ENCODE measurements at regions not wholly inside any gene's neighbourhood (a gene's known extent, or its start where the extent isn't known, plus 50 kb on each side); places are given as distances from the start of the nearest gene placed in this dataset.
"Not testable (repeated sequence)": the region's sequence is repeated elsewhere in the genome, so short reads cannot be mapped to it uniquely, and the experiment has no call there.

GRCh38 chr4:189204616-189205015 is 736.1 kb upstream of the FRG1 start:
- no peak for DNase-seq

- DNase-seq = no peak
Observed at GRCh38 chr4:189206953-189207352, 733.7 kb upstream of the FRG1 start.

GRCh38 chr4:189207872-189208271 is 732.8 kb upstream of the FRG1 start:
- no peak for DNase-seq

- DNase-seq = no peak
Observed at GRCh38 chr4:189215574-189215973, 725.1 kb upstream of the FRG1 start.

GRCh38 chr4:189221691-189222090 is 719.0 kb upstream of the FRG1 start:
- no peak for DNase-seq

- no peak for DNase-seq
Observed at GRCh38 chr4:189228726-189229125, 711.9 kb upstream of the FRG1 start.

- DNase-seq = no peak
Observed at GRCh38 chr4:189232274-189232673, 708.4 kb upstream of the FRG1 start.

GRCh38 chr4:189233754-189234153 is 706.9 kb upstream of the FRG1 start:
- DNase-seq = not testable (repeated sequence)

GRCh38 chr4:189234948-189235347 is 705.7 kb upstream of the FRG1 start:
- DNase-seq = not testable (repeated sequence)

- DNase-seq = no peak
Observed at GRCh38 chr4:189235599-189235998, 705.1 kb upstream of the FRG1 start.

- not testable (repeated sequence) for DNase-seq
Observed at GRCh38 chr4:189236321-189236720, 704.4 kb upstream of the FRG1 start.

GRCh38 chr4:189237340-189237739 is 703.3 kb upstream of the FRG1 start:
- DNase-seq = no peak

GRCh38 chr4:189255636-189256035 is 685.0 kb upstream of the FRG1 start:
- DNase-seq = no peak

- DNase-seq = no peak
Observed at GRCh38 chr4:189261475-189261874, 679.2 kb upstream of the FRG1 start.

- no peak for DNase-seq
Observed at GRCh38 chr4:189265515-189265914, 675.2 kb upstream of the FRG1 start.

- no peak for DNase-seq
Observed at GRCh38 chr4:189267312-189267965, 673.2 kb upstream of the FRG1 start.

- no peak for DNase-seq
Observed at GRCh38 chr4:189278597-189279165, 662.0 kb upstream of the FRG1 start.

GRCh38 chr4:189279188-189279587 is 661.5 kb upstream of the FRG1 start:
- DNase-seq = no peak

GRCh38 chr4:189285377-189285776 is 655.3 kb upstream of the FRG1 start:
- DNase-seq = no peak

GRCh38 chr4:189291939-189292338 is 648.7 kb upstream of the FRG1 start:
- no peak for DNase-seq

GRCh38 chr4:189293459-189293858 is 647.2 kb upstream of the FRG1 start:
- DNase-seq = no peak

- DNase-seq = no peak
Observed at GRCh38 chr4:189294574-189294973, 646.1 kb upstream of the FRG1 start.

GRCh38 chr4:189299706-189300105 is 641.0 kb upstream of the FRG1 start:
- DNase-seq = no peak

GRCh38 chr4:189301692-189302091 is 639.0 kb upstream of the FRG1 start:
- DNase-seq = no peak

- no peak for DNase-seq
Observed at GRCh38 chr4:189302719-189303118, 638.0 kb upstream of the FRG1 start.

Measured in effector CD8-positive, alpha-beta T cell (primary cell).